ENCODE measurements at regions not wholly inside any gene's neighbourhood (a gene's known extent, or its start where the extent isn't known, plus 50 kb on each side); places are given as distances from the start of the nearest gene placed in this dataset.

DNA sequence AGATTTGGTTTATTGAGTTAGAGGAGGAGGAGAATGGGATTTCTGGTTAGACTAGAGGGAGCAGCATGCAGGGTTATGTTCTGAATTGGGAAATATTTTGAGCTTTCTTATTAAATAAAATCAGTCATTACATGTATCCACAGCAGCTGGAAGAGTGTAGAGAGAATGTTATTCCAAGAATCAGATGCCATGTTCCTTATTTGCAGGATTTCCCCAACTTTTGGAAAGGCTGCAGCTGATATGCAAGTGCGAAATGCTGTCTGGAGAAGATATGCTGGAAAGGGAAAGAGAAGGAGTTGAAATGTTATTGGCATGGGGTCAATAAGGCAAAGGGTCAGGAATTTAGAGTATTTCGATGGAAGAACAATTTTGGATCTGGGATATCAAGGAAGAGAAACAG, 255.8 kb downstream of the MTX2 start:
- Mint-ChIP-seq H3K9me3 (no peaks in the 10 kb centered on the region), H3K4me1 (no peaks in the 10 kb centered on the region), H3K36me3 (no peaks in the 10 kb centered on the region), H3K4me3 (no peak overlapping the region), H3K27ac (no peak overlapping the region), H3K27me3 (peaks cover 25% of the 10 kb centered on the region)
- ATAC-seq: no peak

DNA sequence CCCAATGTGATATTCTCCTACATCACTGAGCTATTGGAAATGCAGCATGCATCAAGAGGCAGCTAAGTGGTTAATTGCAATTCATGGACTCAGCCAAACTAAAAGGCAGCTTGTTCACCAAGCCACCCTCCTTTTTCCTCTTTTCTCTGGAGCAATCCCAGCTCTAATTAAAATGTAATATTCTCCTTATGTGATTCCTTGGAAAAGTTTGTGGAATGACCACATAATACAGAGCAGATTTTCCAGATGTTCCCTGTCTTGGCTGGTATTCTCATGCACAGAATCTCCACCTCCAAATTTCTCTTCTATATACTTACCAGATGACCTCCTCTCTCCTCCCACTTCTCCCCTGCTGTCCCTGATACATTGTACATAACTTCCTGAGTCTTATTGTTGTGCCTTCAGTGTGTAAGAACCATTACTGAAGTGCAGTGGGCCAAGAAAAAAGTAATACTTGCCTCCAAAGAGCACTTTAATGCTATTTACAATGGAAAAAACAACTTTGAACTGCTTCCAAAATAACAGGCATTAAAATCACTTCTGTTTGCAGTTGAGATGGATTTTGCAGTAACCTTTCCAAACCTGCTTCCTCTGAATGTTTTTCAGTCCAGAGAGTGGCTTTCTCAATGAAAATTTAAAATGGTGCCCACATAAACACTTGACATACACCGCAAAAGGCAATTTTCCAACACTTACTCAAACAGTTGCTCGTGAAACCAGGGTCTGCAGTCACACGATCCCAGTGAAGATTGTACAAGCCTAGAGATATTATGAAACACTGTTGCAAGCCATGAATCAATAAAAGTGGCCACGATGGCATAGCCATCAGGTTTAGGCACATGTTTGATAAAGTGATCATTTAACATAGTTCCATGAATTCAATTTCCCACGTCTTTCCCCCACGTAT, 258.0 kb downstream of the MTX2 start:
- H3K4me3 Mint-ChIP-seq: no peak overlapping the region
- H3K27me3 Mint-ChIP-seq: peaks cover 25% of the 10 kb centered on the region
- H3K36me3 Mint-ChIP-seq: no peaks in the 10 kb centered on the region
- no peaks in the 10 kb centered on the region for H3K9me3 Mint-ChIP-seq
- no peak overlapping the region for H3K27ac Mint-ChIP-seq
- no peaks in the 10 kb centered on the region for H3K4me1 Mint-ChIP-seq
- no peak for ATAC-seq

DNA sequence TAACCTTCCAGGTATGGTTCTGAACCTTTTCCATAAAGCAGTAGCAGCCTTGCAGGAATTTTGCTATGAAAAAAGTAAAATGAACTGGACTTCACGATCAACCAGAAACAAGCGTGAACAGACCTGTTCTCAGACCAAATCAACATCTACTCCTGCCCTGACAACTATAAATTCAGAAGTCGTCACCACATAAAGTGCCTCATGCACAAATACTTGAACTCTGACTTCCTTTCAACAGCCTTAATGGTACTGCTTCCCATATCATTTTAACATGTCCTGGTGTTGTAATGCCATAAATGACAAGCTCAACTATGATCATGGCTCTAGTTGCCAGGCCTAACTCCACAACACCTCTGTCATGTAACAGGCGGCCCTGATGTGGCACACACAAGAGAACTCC, 262.4 kb downstream of the MTX2 start:
- ATAC-seq: no peak
- Mint-ChIP-seq H3K27me3 (peaks cover 25% of the 10 kb centered on the region), H3K4me1 (no peaks in the 10 kb centered on the region), H3K27ac (no peak overlapping the region), H3K9me3 (no peaks in the 10 kb centered on the region), H3K36me3 (no peaks in the 10 kb centered on the region), H3K4me3 (no peak overlapping the region)

DNA sequence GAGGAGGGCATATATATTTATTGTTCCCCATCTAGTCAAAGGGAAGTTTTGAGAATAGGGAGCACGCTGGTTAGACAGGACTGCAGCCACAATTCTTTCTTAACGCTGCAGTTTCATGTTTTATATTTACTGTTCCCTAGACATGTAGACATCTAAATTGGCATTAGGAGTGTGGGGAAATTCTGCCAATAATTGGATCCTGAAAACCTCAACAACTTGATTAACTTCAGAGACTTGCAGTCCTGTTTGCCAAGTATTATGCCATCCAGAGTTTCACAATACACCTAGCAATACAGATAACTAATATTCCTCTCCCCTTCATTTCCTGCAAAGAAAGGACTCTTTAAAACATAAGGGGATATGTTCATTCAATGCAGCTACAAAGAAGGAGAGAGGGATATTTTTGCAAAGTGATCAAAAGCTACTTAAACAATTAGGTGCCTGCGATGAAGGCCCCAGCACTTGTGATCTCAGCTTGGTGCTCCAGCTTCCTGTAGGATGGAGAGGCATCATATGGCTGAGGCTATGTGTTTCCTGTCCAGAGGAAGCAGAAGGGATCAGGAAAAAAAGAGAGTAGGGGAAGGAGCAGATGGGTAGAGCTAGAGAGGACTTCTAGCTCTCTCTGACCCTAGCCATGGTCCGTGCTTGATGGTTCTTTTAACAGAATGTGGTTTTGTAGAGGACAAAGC, 264.4 kb downstream of the MTX2 start:
- Mint-ChIP-seq H3K4me1 (no peaks in the 10 kb centered on the region), H3K27me3 (peaks cover 19% of the 10 kb centered on the region), H3K4me3 (no peak overlapping the region), H3K36me3 (no peaks in the 10 kb centered on the region), H3K27ac (no peak overlapping the region), H3K9me3 (peaks cover 4% of the 10 kb centered on the region)
- no peak for ATAC-seq

DNA sequence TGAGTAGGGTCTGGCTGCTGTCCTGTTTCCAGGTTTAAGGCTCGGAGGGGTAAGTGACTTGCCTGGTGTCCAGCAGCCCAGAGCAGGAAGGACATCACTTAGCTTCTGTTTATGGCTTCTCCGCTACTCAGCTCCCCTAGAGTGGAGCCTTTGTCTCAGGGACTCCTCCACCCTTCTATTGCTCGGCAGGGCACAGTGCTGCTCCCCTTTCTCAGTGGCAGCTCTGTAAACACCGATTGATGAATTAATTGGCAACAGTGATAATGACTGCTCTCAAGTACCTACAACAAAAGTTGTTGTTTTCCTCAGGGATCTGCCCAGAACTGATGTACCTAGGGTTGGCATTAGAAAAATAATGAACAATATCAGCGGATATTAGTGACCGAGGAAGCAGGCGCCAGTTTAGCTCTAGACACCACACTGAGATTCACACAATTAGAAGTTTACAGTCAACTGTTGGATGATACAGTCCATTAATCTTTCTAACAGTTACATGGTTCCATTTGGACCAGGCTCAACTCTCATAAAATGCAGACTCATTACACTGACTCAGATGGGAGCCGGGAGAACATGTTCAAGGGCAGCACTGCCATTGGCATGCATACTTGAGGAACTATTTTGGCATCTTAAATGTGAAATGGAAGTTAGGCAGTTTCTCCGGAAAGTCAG, 265.7 kb downstream of the MTX2 start:
- H3K4me1 Mint-ChIP-seq: no peaks in the 10 kb centered on the region
- no peaks in the 10 kb centered on the region for H3K36me3 Mint-ChIP-seq
- no peak overlapping the region for H3K27ac Mint-ChIP-seq
- no peak overlapping the region for H3K4me3 Mint-ChIP-seq
- H3K27me3 Mint-ChIP-seq: peaks cover 10% of the 10 kb centered on the region
- ATAC-seq: no peak
- peaks cover 4% of the 10 kb centered on the region for H3K9me3 Mint-ChIP-seq

DNA sequence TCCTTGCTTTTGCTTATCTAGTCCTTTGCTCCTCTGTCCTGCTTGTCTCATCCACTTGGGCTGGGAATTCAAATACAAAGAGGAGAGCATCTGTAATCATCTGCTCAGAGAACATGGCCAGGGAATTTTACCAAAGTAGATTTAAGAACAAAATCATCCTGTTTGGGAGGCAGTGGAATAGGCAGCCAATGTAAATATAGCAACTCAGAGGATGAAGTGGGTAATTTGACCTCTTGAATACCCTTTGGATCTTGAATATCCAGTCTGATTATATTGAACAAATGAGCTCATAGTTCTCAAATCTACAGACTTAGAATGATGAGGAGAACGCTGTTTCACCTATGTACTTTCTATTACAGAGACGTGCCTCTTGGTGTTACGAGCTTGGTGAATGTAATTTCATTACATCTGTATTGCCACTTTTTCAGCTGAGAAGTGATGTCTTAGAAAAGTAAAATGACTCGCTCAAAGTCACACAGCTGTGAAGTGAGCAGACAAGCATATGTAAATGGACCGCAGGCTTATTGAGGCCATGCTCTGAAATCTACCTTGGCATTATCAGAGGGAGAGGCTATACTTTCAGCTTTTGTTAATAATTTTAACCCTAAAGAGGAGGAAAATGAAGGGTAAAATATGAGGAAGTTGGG, 266.3 kb downstream of the MTX2 start:
- peaks cover 10% of the 10 kb centered on the region for H3K27me3 Mint-ChIP-seq
- no peak for ATAC-seq
- no peak overlapping the region for H3K4me3 Mint-ChIP-seq
- H3K27ac Mint-ChIP-seq: no peak overlapping the region
- peaks cover 4% of the 10 kb centered on the region for H3K9me3 Mint-ChIP-seq
- H3K36me3 Mint-ChIP-seq: no peaks in the 10 kb centered on the region
- no peaks in the 10 kb centered on the region for H3K4me1 Mint-ChIP-seq

DNA sequence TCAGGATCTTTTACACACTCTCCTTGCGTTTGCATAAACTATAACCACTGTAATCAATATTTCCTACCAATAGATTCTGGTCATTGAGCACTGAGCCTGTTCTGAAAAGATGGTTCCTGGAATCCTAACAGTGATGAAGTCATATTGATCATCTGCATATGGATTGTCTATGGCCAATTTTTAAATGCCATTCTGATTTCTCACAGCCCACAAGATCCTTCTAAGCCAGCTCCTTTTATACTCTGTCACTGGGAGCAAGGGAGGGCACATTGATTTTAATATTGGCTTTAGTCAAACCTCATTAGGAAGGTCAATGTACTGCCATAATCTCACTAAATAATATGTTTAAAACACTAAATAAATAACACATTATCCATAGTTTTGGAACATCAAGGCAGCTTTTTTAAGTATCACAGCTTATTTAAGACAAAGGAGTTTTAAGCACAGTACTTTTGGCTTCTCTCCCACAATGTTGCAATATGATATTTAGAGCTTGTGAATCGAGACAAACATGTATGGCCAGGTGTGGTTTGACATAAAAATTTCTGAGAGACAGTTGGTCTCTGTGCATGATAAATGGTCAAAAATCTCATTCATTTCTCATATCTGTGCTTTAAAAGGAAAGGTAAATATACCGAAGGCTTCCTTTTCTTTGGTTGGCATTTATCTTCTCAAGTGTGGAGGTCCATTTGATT, 267.3 kb downstream of the MTX2 start:
- H3K27ac Mint-ChIP-seq: no peak overlapping the region
- H3K9me3 Mint-ChIP-seq: peaks cover 4% of the 10 kb centered on the region
- H3K36me3 Mint-ChIP-seq: no peaks in the 10 kb centered on the region
- no peaks in the 10 kb centered on the region for H3K4me1 Mint-ChIP-seq
- no peak overlapping the region for H3K4me3 Mint-ChIP-seq
- no peak for ATAC-seq
- H3K27me3 Mint-ChIP-seq: peaks cover 10% of the 10 kb centered on the region

DNA sequence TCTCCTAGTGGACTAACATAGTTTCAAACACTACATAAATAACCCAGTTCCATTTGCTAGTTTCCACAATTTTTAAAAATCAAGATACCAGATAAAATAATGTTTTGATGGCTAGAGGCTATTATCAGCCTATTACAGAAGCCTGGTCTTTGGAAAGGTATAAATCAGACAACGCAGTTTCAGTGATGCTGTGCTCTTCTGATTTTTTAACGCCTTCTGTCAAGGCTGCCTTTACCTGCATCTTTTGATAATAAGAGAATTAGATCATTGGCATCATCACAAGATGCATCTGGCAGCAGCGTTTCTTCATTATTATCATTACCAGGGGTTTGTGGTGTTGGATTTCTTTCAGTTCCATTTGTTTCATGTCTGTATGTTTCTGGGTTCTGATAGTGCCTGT, 268.7 kb downstream of the MTX2 start:
- Mint-ChIP-seq H3K4me3 (no peak overlapping the region), H3K9me3 (peaks cover 4% of the 10 kb centered on the region), H3K27ac (no peak overlapping the region), H3K4me1 (no peaks in the 10 kb centered on the region), H3K27me3 (peaks cover 10% of the 10 kb centered on the region), H3K36me3 (no peaks in the 10 kb centered on the region)
- ATAC-seq: no peak

DNA sequence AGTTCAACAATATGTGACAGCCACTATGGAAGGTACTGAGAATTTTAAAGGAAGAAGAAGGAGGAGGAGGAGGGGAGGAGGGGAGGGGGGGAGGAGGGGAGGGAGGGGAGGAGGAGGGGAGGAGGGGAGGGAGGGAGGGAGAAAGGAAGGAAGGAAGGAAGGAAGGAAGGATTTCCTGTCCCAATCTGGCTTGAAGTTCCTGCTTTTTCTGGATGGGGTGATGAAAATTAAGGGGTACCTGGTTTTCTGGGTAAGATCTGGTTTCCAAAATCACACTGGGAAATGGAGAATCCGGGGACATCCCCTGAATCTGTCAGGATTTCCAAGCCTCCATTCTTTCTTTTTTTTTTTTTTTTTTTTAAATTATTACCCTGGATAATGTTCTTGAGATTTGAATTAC, 271.8 kb downstream of the MTX2 start:
- Mint-ChIP-seq H3K27me3 (peaks cover 10% of the 10 kb centered on the region), H3K36me3 (no peaks in the 10 kb centered on the region), H3K4me1 (no peaks in the 10 kb centered on the region), H3K27ac (no peak overlapping the region), H3K9me3 (peaks cover 4% of the 10 kb centered on the region), H3K4me3 (no peak overlapping the region)
- no peak for ATAC-seq

DNA sequence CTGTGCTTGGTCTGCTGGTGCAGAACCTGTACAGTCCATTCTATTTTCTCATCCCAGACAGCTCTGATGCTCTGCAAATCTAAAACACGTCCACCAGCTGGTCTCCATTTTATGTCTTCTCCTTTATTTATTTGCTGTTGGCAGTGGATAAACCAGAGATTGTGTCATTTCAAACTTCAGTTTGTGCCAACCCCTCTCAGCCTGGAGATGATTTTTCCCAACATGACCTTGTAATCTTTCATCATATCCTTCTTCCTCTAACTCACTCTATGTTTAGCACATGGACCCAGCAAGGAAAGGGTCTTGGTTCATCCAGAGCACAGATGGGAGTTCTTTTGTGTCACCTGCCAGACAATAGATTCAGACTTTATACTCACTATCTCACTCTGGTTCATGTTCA, 273.2 kb downstream of the MTX2 start:
- H3K36me3 Mint-ChIP-seq: no peaks in the 10 kb centered on the region
- no peak overlapping the region for H3K27ac Mint-ChIP-seq
- ATAC-seq: no peak
- no peak overlapping the region for H3K4me3 Mint-ChIP-seq
- H3K27me3 Mint-ChIP-seq: peaks cover 10% of the 10 kb centered on the region
- H3K9me3 Mint-ChIP-seq: peaks cover 4% of the 10 kb centered on the region
- no peaks in the 10 kb centered on the region for H3K4me1 Mint-ChIP-seq

DNA sequence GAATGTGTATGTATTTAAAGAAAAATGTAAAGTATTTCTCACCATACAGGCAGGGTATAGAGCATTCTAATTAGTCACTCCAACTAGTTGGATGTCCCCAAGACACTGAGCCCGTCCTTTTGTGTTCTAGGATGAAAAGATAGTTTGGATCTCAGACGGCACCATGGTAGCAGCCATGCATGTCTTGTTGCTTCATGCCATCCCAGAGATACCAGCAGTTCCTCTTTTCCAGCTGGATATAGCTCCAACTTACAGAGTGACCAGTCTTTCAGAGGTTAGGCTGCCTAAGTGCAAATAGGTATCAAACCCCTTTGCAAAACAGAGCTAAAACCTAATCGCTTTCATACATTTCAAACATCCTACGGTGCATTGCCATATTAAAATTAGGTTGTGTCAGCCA, 275.3 kb downstream of the MTX2 start:
- no peaks in the 10 kb centered on the region for H3K27me3 Mint-ChIP-seq
- H3K27ac Mint-ChIP-seq: no peak overlapping the region
- no peaks in the 10 kb centered on the region for H3K36me3 Mint-ChIP-seq
- ATAC-seq: no peak
- H3K4me1 Mint-ChIP-seq: no peaks in the 10 kb centered on the region
- no peak overlapping the region for H3K4me3 Mint-ChIP-seq
- H3K9me3 Mint-ChIP-seq: no peaks in the 10 kb centered on the region

DNA sequence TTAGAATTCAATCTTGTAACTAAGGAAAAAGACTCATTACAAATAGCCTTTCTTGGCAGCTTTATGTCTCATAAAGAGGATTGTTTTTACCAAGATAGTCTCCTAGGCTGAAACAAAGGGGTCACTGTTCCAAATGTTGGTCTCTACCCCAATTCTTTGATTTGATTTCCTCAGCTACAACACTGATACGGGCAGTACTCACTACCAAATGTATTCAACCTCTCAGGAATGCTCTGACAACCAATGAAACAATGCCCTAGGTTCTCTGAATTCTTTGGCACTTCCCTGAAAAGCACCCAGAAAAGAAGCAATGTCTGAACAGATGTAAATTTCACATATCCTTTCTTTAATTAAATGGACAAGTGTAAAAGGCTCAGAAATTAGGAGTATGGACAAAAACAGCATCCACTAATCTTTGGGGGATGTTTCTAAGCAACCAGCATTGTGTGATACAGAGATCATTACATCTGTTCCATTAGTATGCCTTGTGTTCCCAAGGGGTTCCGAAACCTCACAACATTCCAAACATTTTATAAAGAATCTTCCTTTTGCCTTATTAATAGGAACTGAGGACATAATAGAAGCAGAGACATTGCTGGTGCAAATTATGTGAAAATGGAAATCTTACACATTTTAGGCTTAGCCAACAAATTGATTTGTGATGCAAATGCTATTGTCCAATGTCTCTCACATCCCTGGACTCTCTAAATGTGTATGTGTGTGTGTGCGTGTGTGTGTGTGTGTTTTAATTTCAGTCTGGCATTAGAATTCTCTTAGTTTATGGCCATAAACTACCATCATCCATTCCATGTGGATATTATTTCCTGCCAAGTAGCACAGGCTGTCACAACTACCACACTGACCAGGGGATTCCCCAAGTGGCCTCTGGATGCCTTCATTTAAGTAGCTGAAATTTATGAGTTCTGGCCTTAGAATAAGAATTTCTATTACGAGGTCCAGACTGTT, 276.0 kb downstream of the MTX2 start:
- H3K36me3 Mint-ChIP-seq: no peaks in the 10 kb centered on the region
- no peak overlapping the region for H3K27ac Mint-ChIP-seq
- H3K9me3 Mint-ChIP-seq: no peaks in the 10 kb centered on the region
- H3K27me3 Mint-ChIP-seq: no peaks in the 10 kb centered on the region
- H3K4me1 Mint-ChIP-seq: no peaks in the 10 kb centered on the region
- H3K4me3 Mint-ChIP-seq: no peak overlapping the region
- ATAC-seq: no peak

DNA sequence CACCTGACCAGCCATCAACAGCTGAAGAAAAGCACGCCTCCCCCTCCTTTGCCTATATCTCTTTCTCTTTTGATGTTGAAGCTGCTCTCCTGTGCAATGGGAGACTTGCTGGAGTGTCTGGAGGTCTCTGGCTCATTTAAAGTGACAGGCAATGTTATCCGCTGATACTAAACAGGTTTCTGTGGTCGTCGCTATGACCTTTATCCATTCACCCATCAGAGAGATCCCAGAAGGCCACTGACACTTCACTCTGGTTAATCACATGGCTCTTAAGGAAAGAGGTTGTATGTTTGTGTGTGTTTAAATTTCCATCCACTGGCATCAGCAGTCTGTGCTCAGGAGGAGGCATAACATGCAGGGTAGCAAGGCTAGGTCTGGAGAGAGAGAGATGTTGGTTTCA, 277.3 kb downstream of the MTX2 start:
- no peaks in the 10 kb centered on the region for H3K9me3 Mint-ChIP-seq
- no peak overlapping the region for H3K4me3 Mint-ChIP-seq
- no peak overlapping the region for H3K27ac Mint-ChIP-seq
- no peaks in the 10 kb centered on the region for H3K27me3 Mint-ChIP-seq
- ATAC-seq: no peak
- H3K4me1 Mint-ChIP-seq: no peaks in the 10 kb centered on the region
- no peaks in the 10 kb centered on the region for H3K36me3 Mint-ChIP-seq
